A549 (cell line): ENCODE measurements at regions not wholly inside any gene's neighbourhood (a gene's known extent, or its start where the extent isn't known, plus 50 kb on each side); places are given as distances from the start of the nearest gene placed in this dataset.

Experiments
- HDAC2 ChIP-seq: fragments of 200-600 bp; sonication (generic); IDR thresholded peaks from 2 replicates; pipeline ENCODE4 v1.6.1; 2016
- HEYL ChIP-seq: fragments of 250-450 bp; sonication (Bioruptor Pico); IDR thresholded peaks from 2 replicates; pipeline ENCODE4 v1.8.0; 2021; ENCODE audit warnings: mild to moderate bottlenecking, moderate library complexity
- MAFK ChIP-seq: fragments of 450-650 bp; IDR thresholded peaks from 2 replicates; pipeline ENCODE4 v1.6.1; 2014; ENCODE audit not compliant: partially characterized antibody
- TF ChIP-seq, protein P1 (sequence below): fragments of >200 bp; sonication (Bioruptor Twin); formaldehyde crosslinking; IDR thresholded peaks from 3 replicates; pipeline ENCODE4 v1.5.1; 2016

DNA sequence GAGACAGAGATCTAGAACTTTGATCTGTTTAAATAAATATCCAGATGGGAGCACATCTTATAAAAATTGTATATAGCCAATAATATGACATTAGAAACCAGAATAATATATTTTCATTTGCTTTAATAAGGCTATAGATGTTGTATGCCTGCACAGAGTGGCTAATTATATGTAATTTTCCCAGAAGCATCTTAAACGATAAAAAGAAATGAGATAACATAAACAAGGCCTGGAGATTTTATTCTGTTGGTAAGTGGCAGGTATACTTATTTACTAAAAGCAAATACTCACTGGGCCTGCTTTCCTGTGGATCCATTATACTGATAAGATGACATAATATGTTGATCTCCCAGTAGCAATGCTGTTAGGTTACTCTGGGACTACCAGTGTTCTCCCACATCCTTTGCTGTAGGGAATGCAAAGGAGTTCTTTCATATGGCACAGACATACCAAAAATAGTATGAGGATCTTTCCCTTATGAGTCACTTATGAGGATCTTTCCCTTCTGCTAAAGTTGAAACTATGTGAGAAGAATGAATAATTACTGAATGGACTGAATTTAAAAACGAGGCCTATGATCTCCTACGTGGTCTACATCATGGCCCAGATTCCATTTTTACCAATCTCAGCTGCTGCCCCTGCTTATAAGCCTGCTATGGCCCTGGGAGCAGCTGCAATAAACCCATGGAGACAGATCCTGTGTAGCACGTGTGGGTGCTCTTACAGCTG lies 112.1 kb downstream of the NUDT12 start:
- TF ChIP-seq MAFK (no peak), HDAC2 (no peak), HEYL (CRISPR knock-in tag) (no peak)
- TF ChIP-seq, protein P1, sequence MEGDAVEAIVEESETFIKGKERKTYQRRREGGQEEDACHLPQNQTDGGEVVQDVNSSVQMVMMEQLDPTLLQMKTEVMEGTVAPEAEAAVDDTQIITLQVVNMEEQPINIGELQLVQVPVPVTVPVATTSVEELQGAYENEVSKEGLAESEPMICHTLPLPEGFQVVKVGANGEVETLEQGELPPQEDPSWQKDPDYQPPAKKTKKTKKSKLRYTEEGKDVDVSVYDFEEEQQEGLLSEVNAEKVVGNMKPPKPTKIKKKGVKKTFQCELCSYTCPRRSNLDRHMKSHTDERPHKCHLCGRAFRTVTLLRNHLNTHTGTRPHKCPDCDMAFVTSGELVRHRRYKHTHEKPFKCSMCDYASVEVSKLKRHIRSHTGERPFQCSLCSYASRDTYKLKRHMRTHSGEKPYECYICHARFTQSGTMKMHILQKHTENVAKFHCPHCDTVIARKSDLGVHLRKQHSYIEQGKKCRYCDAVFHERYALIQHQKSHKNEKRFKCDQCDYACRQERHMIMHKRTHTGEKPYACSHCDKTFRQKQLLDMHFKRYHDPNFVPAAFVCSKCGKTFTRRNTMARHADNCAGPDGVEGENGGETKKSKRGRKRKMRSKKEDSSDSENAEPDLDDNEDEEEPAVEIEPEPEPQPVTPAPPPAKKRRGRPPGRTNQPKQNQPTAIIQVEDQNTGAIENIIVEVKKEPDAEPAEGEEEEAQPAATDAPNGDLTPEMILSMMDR = no peak
